ENCODE measurements at regions not wholly inside any gene's neighbourhood (a gene's known extent, or its start where the extent isn't known, plus 50 kb on each side); places are given as distances from the start of the nearest gene placed in this dataset.

GRCh38 chr10:6813856-6814255, 233.8 kb upstream of the PRKCQ start:
- TF ChIP-seq, protein P1, sequence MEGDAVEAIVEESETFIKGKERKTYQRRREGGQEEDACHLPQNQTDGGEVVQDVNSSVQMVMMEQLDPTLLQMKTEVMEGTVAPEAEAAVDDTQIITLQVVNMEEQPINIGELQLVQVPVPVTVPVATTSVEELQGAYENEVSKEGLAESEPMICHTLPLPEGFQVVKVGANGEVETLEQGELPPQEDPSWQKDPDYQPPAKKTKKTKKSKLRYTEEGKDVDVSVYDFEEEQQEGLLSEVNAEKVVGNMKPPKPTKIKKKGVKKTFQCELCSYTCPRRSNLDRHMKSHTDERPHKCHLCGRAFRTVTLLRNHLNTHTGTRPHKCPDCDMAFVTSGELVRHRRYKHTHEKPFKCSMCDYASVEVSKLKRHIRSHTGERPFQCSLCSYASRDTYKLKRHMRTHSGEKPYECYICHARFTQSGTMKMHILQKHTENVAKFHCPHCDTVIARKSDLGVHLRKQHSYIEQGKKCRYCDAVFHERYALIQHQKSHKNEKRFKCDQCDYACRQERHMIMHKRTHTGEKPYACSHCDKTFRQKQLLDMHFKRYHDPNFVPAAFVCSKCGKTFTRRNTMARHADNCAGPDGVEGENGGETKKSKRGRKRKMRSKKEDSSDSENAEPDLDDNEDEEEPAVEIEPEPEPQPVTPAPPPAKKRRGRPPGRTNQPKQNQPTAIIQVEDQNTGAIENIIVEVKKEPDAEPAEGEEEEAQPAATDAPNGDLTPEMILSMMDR (IDR thresholded peaks at IDR 0.05; ENCODE audit: extremely low read depth, low read depth, low read length): no peak
- Histone ChIP-seq H3K27me3 (ENCODE audit: insufficient read depth, low read length) (no peaks in the 10 kb centered on the region), H3K79me2 (ENCODE audit: insufficient read depth, low read length) (no peaks in the 10 kb centered on the region), H3K27ac (ENCODE audit: low read depth, low read length) (no peak overlapping the region), H3K4me3 (ENCODE audit: insufficient read depth, low read length) (no peak overlapping the region), H3K4me2 (ENCODE audit: insufficient read depth, low read length) (no peak overlapping the region), H4K20me1 (ENCODE audit: insufficient read depth, low read length) (no peaks in the 10 kb centered on the region), H3K36me3 (ENCODE audit: insufficient read depth, low read length) (no peaks in the 10 kb centered on the region), H3K4me1 (ENCODE audit: insufficient read depth, low read length) (no peaks in the 10 kb centered on the region), H2AFZ (ENCODE audit: low read length) (no peak overlapping the region), H3K9me3 (ENCODE audit: low read depth, low read length) (no peaks in the 10 kb centered on the region)
- DNase-seq (ENCODE audit: insufficient read length, low spot score, missing footprints): no peak

- Histone ChIP-seq H2AFZ (ENCODE audit: low read length) (no peak overlapping the region), H3K9me3 (ENCODE audit: low read depth, low read length) (no peaks in the 10 kb centered on the region), H3K27me3 (ENCODE audit: insufficient read depth, low read length) (no peaks in the 10 kb centered on the region), H3K36me3 (ENCODE audit: insufficient read depth, low read length) (no peaks in the 10 kb centered on the region), H4K20me1 (ENCODE audit: insufficient read depth, low read length) (no peaks in the 10 kb centered on the region), H3K4me1 (ENCODE audit: insufficient read depth, low read length) (no peaks in the 10 kb centered on the region), H3K4me3 (ENCODE audit: insufficient read depth, low read length) (no peak overlapping the region), H3K27ac (ENCODE audit: low read depth, low read length) (no peak overlapping the region), H3K4me2 (ENCODE audit: insufficient read depth, low read length) (no peak overlapping the region), H3K79me2 (ENCODE audit: insufficient read depth, low read length) (no peaks in the 10 kb centered on the region)
- no peak for DNase-seq (ENCODE audit: insufficient read length, low spot score, missing footprints)
- TF ChIP-seq, protein P1 (IDR thresholded peaks at IDR 0.05; ENCODE audit: extremely low read depth, low read depth, low read length): no peak
Observed at GRCh38 chr10:6813306-6813705, 233.2 kb upstream of the PRKCQ start.

DNA sequence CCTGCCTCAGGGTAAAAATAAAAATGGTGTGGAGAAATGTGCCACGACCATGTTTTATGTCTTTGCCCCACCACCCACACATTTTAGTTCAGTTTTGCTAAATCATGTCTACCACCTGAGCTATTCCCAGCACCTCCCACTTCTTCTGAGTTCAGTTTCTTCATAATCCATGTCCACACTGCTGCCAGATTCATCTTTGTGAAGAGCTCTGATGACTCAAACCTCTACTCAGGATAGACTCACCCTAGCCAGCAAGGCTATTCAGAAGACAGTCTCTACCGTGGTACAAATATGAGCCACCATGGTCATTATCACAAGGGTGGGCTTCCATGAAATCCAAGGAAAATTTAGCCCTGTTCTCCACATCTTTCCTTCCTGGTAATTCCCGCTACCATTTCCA, 231.1 kb upstream of the PRKCQ start:
- H3K4me1 ChIP-seq (ENCODE audit: insufficient read depth, low read length): no peaks in the 10 kb centered on the region
- TF ChIP-seq, protein P1 (IDR thresholded peaks at IDR 0.05; ENCODE audit: extremely low read depth, low read depth, low read length): no peak
- DNase-seq (ENCODE audit: insufficient read length, low spot score, missing footprints): no peak

GRCh38 chr10:6803427-6803783, 223.3 kb upstream of the PRKCQ start:
- Histone ChIP-seq H3K79me2 (ENCODE audit: insufficient read depth, low read length) (no peaks in the 10 kb centered on the region), H4K20me1 (ENCODE audit: insufficient read depth, low read length) (no peaks in the 10 kb centered on the region), H2AFZ (ENCODE audit: low read length) (no peak overlapping the region), H3K27ac (ENCODE audit: low read depth, low read length) (no peak overlapping the region), H3K4me3 (ENCODE audit: insufficient read depth, low read length) (no peak overlapping the region), H3K4me1 (ENCODE audit: insufficient read depth, low read length) (no peaks in the 10 kb centered on the region), H3K27me3 (ENCODE audit: insufficient read depth, low read length) (no peaks in the 10 kb centered on the region), H3K9me3 (ENCODE audit: low read depth, low read length) (no peaks in the 10 kb centered on the region), H3K4me2 (ENCODE audit: insufficient read depth, low read length) (no peak overlapping the region), H3K36me3 (ENCODE audit: insufficient read depth, low read length) (no peaks in the 10 kb centered on the region)
- TF ChIP-seq, protein P1 (IDR thresholded peaks at IDR 0.05; ENCODE audit: extremely low read depth, low read depth, low read length): no peak
- no peak for DNase-seq (ENCODE audit: insufficient read length, low spot score, missing footprints)

More for the DNA sequence above, 231.1 kb upstream of the PRKCQ start:
- no peaks in the 10 kb centered on the region for H3K27me3 ChIP-seq (ENCODE audit: insufficient read depth, low read length)
- H3K79me2 ChIP-seq (ENCODE audit: insufficient read depth, low read length): no peaks in the 10 kb centered on the region
- no peaks in the 10 kb centered on the region for H4K20me1 ChIP-seq (ENCODE audit: insufficient read depth, low read length)
- no peaks in the 10 kb centered on the region for H3K9me3 ChIP-seq (ENCODE audit: low read depth, low read length)
- H2AFZ ChIP-seq (ENCODE audit: low read length): no peak overlapping the region
- H3K4me3 ChIP-seq (ENCODE audit: insufficient read depth, low read length): no peak overlapping the region
- no peak overlapping the region for H3K27ac ChIP-seq (ENCODE audit: low read depth, low read length)
- H3K36me3 ChIP-seq (ENCODE audit: insufficient read depth, low read length): no peaks in the 10 kb centered on the region
- H3K4me2 ChIP-seq (ENCODE audit: insufficient read depth, low read length): no peak overlapping the region

Measured in osteoblast (primary cell).